ENCODE measurements at regions not wholly inside any gene's neighbourhood (a gene's known extent, or its start where the extent isn't known, plus 50 kb on each side); places are given as distances from the start of the nearest gene placed in this dataset.
"Not testable (repeated sequence)": the region's sequence is repeated elsewhere in the genome, so short reads cannot be mapped to it uniquely, and the experiment has no call there.

DNA sequence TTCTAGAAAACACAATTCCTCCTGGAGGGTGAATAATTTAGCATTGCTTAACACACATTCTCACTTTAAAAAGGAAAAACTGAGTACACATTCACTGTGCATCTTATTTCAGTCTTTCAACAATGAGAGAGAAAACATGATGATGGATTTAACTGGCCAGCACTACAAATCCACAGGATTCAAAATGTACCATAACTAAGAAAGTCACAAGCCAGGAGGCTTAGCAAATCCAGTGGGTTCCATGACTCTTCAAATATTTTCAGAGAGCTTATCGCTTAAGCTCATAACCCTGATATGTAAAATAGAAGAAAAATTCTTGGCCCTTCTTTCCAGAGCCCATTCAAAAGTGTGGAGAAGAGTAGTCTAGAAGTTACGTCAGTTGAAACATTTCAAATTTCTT is 820.3 kb downstream of the LTN1 start:
- WGBS (ENCODE audit: insufficient coverage), result 100% methylated on average over 1 of the region's 2 CpGs

DNA sequence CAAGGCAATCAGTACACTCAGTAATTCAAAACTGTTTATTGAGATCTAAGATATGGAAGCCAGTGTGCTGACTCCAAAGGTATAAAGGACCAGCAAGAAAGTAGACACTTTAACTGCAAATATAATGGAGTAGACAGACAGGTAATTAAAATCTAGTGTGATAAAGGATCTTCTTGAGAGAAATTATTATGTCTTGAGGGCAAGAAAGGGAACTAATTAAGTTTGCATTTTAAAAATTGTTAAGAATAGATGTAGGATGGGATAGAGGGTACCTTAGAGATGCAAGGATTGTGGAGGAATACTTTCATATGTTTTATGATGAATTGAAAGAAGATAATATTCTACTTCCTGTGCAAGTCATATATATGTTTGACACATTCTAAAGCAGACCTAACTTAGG is 825.3 kb downstream of the LTN1 start:
- Histone ChIP-seq H3K4me1 (ENCODE audit: control extremely low read depth in 1 of 4, control insufficient read depth in 4 of 4, insufficient read depth in 4 of 4, low read length in 3 of 4) (no peaks in the 10 kb centered on the region), H3K36me3 (ENCODE audit: control insufficient read depth in 4 of 4, insufficient read depth in 4 of 4, low read length in 3 of 4) (no peaks in the 10 kb centered on the region), H3K27ac (ENCODE audit: insufficient read depth in 1 of 2, low read depth in 1 of 2, low read length in 2 of 2, poor library complexity in 1 of 2, severe bottlenecking in 2 of 2) (no peak overlapping the region), H3K9me3 (ENCODE audit: control extremely low read depth in 1 of 5, control insufficient read depth in 4 of 5, insufficient read depth in 2 of 5, low read depth in 1 of 5, low read length in 4 of 5) (no peaks in the 10 kb centered on the region), H3K27me3 (replicated peaks in 2 of 5; ENCODE audit: control insufficient read depth in 4 of 5, insufficient read depth in 5 of 5, low read length in 4 of 5) (no peaks in the 10 kb centered on the region), H3K4me3 (ENCODE audit: control insufficient read depth in 1 of 7, extremely low read depth in 1 of 7, insufficient read depth in 4 of 7, low read depth in 2 of 7, low read length in 6 of 7) (no peak overlapping the region)
- DNase-seq, result no peak
- ChIA-PET POLR2A (no interaction called here), CTCF (no interaction called here)

More for the DNA sequence above, 820.3 kb downstream of the LTN1 start:
- no peak for DNase-seq
- Histone ChIP-seq H3K9me3 (ENCODE audit: control extremely low read depth in 1 of 5, control insufficient read depth in 4 of 5, insufficient read depth in 2 of 5, low read depth in 1 of 5, low read length in 4 of 5) (no peaks in the 10 kb centered on the region), H3K4me3 (ENCODE audit: control insufficient read depth in 1 of 7, extremely low read depth in 1 of 7, insufficient read depth in 4 of 7, low read depth in 2 of 7, low read length in 6 of 7) (no peak overlapping the region), H3K27ac (ENCODE audit: insufficient read depth in 1 of 2, low read depth in 1 of 2, low read length in 2 of 2, poor library complexity in 1 of 2, severe bottlenecking in 2 of 2) (no peak overlapping the region), H3K36me3 (ENCODE audit: control insufficient read depth in 4 of 4, insufficient read depth in 4 of 4, low read length in 3 of 4) (no peaks in the 10 kb centered on the region), H3K27me3 (replicated peaks in 2 of 5; ENCODE audit: control insufficient read depth in 4 of 5, insufficient read depth in 5 of 5, low read length in 4 of 5) (no peaks in the 10 kb centered on the region), H3K4me1 (ENCODE audit: control extremely low read depth in 1 of 4, control insufficient read depth in 4 of 4, insufficient read depth in 4 of 4, low read length in 3 of 4) (peaks cover 0 to 4% (median 0%) of the 10 kb centered on the region in 4 experiments)
- ChIA-PET POLR2A (no interaction called here), CTCF (no interaction called here)

DNA sequence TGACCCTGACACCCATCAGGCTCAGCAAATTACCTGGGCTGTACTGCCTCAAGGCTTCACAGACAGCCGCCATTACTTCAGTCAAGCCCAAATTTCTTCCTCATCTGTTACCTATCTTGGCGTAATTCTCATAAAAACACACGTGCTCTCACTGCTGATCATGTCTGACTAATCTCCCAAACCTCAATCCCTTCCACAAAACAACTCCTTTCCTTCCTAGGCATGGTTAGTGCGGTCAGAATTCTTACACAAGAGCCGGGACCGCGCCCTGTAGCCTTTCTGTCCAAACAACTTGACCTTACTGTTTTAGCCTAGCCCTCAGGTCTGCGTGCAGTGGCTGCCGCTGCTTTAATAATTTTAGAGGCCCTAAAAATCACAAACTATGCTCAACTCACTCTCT is 828.2 kb downstream of the LTN1 start:
- H3K27ac ChIP-seq (ENCODE audit: insufficient read depth in 1 of 2, low read depth in 1 of 2, low read length in 2 of 2, poor library complexity in 1 of 2, severe bottlenecking in 2 of 2); H3K4me1 ChIP-seq (ENCODE audit: control extremely low read depth in 1 of 4, control insufficient read depth in 4 of 4, insufficient read depth in 4 of 4, low read length in 3 of 4); H3K9me3 ChIP-seq (ENCODE audit: control extremely low read depth in 1 of 5, control insufficient read depth in 4 of 5, insufficient read depth in 2 of 5, low read depth in 1 of 5, low read length in 4 of 5); CTCF ChIA-PET; POLR2A ChIA-PET; H3K27me3 ChIP-seq (replicated peaks in 2 of 5; ENCODE audit: control insufficient read depth in 4 of 5, insufficient read depth in 5 of 5, low read length in 4 of 5); H3K4me3 ChIP-seq (ENCODE audit: control insufficient read depth in 1 of 7, extremely low read depth in 1 of 7, insufficient read depth in 4 of 7, low read depth in 2 of 7, low read length in 6 of 7); DNase-seq; H3K36me3 ChIP-seq (ENCODE audit: control insufficient read depth in 4 of 4, insufficient read depth in 4 of 4, low read length in 3 of 4): not testable (repeated sequence)
- WGBS (ENCODE audit: insufficient coverage), result 96% methylated on average over 5 of the region's 9 CpGs

DNA sequence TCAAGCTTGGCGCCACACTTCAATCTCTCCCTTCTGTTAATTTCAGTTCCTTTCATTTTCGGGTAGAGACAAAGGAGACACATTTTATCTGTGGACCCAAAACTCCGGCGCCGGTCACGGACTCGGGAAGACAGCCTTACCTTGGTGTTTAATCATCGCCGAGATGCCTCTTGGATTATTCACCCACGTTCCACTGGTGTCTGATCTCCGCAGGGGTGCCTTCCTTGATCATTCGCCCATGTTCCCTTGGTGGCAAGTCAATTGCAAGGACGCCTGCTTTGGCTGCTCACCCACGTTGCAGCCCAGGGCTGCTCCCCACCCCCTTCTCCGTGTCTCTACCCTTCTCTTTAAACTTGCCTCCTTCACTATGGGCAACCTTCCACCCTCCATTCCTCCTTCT is 830.6 kb downstream of the LTN1 start:
- 96% methylated on average over 11 of the region's 15 CpGs for WGBS (ENCODE audit: insufficient coverage)
- H3K9me3 ChIP-seq (ENCODE audit: control extremely low read depth in 1 of 5, control insufficient read depth in 4 of 5, insufficient read depth in 2 of 5, low read depth in 1 of 5, low read length in 4 of 5); H3K27me3 ChIP-seq (replicated peaks in 2 of 5; ENCODE audit: control insufficient read depth in 4 of 5, insufficient read depth in 5 of 5, low read length in 4 of 5); H3K27ac ChIP-seq (ENCODE audit: insufficient read depth in 1 of 2, low read depth in 1 of 2, low read length in 2 of 2, poor library complexity in 1 of 2, severe bottlenecking in 2 of 2); H3K4me1 ChIP-seq (ENCODE audit: control extremely low read depth in 1 of 4, control insufficient read depth in 4 of 4, insufficient read depth in 4 of 4, low read length in 3 of 4); DNase-seq; H3K36me3 ChIP-seq (ENCODE audit: control insufficient read depth in 4 of 4, insufficient read depth in 4 of 4, low read length in 3 of 4); POLR2A ChIA-PET; H3K4me3 ChIP-seq (ENCODE audit: control insufficient read depth in 1 of 7, extremely low read depth in 1 of 7, insufficient read depth in 4 of 7, low read depth in 2 of 7, low read length in 6 of 7): not testable (repeated sequence)
- CTCF ChIA-PET, result interaction anchor here (0.6 kb wide), 1 partner anchor 1120 kb away, joined by 3 read pairs; no protein-coding TSS in a partner anchor

DNA sequence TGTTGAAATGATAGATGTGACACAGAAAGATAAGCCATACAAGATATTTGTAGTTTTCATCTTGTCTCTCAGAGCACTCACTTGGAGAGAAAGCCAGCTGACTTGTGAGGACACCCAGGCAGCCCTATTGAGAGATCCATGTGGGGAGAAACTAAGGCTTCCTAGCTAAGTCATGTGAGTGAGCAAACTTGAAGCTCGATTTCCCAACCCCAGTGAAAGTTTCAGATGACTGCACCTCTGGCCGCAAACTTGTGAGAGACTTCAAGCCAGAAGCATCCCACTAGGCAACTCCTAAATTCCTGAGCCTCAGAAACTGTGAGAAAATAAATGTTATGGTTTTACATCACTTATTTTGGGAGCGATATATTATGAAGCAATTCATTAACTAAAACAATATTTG is 832.3 kb downstream of the LTN1 start:
- WGBS (ENCODE audit: insufficient coverage), result no CpG with 5 or more reads among the region's 3 CpGs
- POLR2A ChIA-PET, result interaction anchor here (0.7 kb wide), 1 partner anchor 1755 kb away, joined by 3 read pairs; no protein-coding TSS in a partner anchor
- CTCF ChIA-PET, result no interaction called here
- no peaks in the 10 kb centered on the region for H3K36me3 ChIP-seq (ENCODE audit: control insufficient read depth in 4 of 4, insufficient read depth in 4 of 4, low read length in 3 of 4)
- no peak overlapping the region for H3K27ac ChIP-seq (ENCODE audit: insufficient read depth in 1 of 2, low read depth in 1 of 2, low read length in 2 of 2, poor library complexity in 1 of 2, severe bottlenecking in 2 of 2)
- H3K27me3 ChIP-seq (replicated peaks in 2 of 5; ENCODE audit: control insufficient read depth in 4 of 5, insufficient read depth in 5 of 5, low read length in 4 of 5), result no peaks in the 10 kb centered on the region
- DNase-seq, result no peak
- no peaks in the 10 kb centered on the region for H3K9me3 ChIP-seq (ENCODE audit: control extremely low read depth in 1 of 5, control insufficient read depth in 4 of 5, insufficient read depth in 2 of 5, low read depth in 1 of 5, low read length in 4 of 5)
- H3K4me3 ChIP-seq (ENCODE audit: control insufficient read depth in 1 of 7, extremely low read depth in 1 of 7, insufficient read depth in 4 of 7, low read depth in 2 of 7, low read length in 6 of 7), result no peak overlapping the region
- H3K4me1 ChIP-seq (ENCODE audit: control extremely low read depth in 1 of 4, control insufficient read depth in 4 of 4, insufficient read depth in 4 of 4, low read length in 3 of 4), result no peaks in the 10 kb centered on the region

DNA sequence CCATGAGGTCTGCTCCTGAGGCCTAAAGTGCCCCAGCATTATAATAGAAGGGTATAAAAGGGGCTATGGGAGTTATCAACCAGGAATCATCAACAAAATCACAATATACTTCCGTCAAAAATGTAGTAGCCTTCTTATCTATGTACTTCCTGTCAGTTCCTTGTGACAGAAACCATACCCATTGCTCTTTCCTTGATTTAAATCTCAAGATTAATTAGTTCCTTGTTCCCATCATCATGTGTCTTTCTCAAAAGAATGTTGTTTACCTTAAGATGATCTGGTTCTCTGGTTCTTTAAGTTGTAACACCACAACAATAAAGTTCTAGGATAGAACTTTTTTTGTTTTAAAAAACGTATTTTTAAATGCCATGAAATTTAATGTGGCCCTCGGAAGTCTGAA is 833.3 kb downstream of the LTN1 start:
- POLR2A ChIA-PET, result no interaction called here
- WGBS (ENCODE audit: insufficient coverage), result 40% methylated on average over 1 of the region's 3 CpGs

DNA sequence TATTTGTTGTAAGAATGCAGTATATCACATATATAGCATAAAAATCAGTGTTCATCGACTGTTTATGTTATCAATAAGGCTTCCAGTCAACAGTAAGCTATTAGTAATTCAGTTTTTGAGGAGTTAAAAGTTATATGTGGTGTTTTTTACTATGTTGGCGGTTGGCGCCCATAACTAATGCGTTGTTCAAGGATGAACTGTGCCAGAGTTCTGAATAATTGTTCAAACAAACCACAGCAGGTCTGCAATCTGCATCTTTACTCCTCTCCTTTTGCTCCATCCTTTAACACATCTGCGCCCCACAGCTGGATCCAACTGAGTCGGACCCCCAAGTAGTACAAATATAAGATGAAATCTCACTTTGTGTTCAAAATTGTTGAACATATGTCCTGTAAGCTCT is 836.1 kb downstream of the LTN1 start:
- WGBS (ENCODE audit: insufficient coverage), result no CpG with 5 or more reads among the region's 6 CpGs
- no peaks in the 10 kb centered on the region for H3K4me1 ChIP-seq (ENCODE audit: control extremely low read depth in 1 of 4, control insufficient read depth in 4 of 4, insufficient read depth in 4 of 4, low read length in 3 of 4)
- no peaks in the 10 kb centered on the region for H3K36me3 ChIP-seq (ENCODE audit: control insufficient read depth in 4 of 4, insufficient read depth in 4 of 4, low read length in 3 of 4)
- no peak for DNase-seq
- CTCF ChIA-PET, result no interaction called here
- no peak overlapping the region for H3K4me3 ChIP-seq (ENCODE audit: control insufficient read depth in 1 of 7, extremely low read depth in 1 of 7, insufficient read depth in 4 of 7, low read depth in 2 of 7, low read length in 6 of 7)
- H3K27ac ChIP-seq (ENCODE audit: insufficient read depth in 1 of 2, low read depth in 1 of 2, low read length in 2 of 2, poor library complexity in 1 of 2, severe bottlenecking in 2 of 2), result no peak overlapping the region
- H3K27me3 ChIP-seq (replicated peaks in 2 of 5; ENCODE audit: control insufficient read depth in 4 of 5, insufficient read depth in 5 of 5, low read length in 4 of 5), result no peaks in the 10 kb centered on the region
- POLR2A ChIA-PET, result no interaction called here
- no peaks in the 10 kb centered on the region for H3K9me3 ChIP-seq (ENCODE audit: control extremely low read depth in 1 of 5, control insufficient read depth in 4 of 5, insufficient read depth in 2 of 5, low read depth in 1 of 5, low read length in 4 of 5)

More for the DNA sequence above, 833.3 kb downstream of the LTN1 start:
- H3K27ac ChIP-seq (ENCODE audit: insufficient read depth in 1 of 2, low read depth in 1 of 2, low read length in 2 of 2, poor library complexity in 1 of 2, severe bottlenecking in 2 of 2), result no peak overlapping the region
- H3K27me3 ChIP-seq (replicated peaks in 2 of 5; ENCODE audit: control insufficient read depth in 4 of 5, insufficient read depth in 5 of 5, low read length in 4 of 5), result no peaks in the 10 kb centered on the region
- CTCF ChIA-PET, result no interaction called here
- H3K9me3 ChIP-seq (ENCODE audit: control extremely low read depth in 1 of 5, control insufficient read depth in 4 of 5, insufficient read depth in 2 of 5, low read depth in 1 of 5, low read length in 4 of 5), result no peaks in the 10 kb centered on the region
- H3K4me3 ChIP-seq (ENCODE audit: control insufficient read depth in 1 of 7, extremely low read depth in 1 of 7, insufficient read depth in 4 of 7, low read depth in 2 of 7, low read length in 6 of 7), result no peak overlapping the region
- no peaks in the 10 kb centered on the region for H3K4me1 ChIP-seq (ENCODE audit: control extremely low read depth in 1 of 4, control insufficient read depth in 4 of 4, insufficient read depth in 4 of 4, low read length in 3 of 4)
- no peaks in the 10 kb centered on the region for H3K36me3 ChIP-seq (ENCODE audit: control insufficient read depth in 4 of 4, insufficient read depth in 4 of 4, low read length in 3 of 4)
- no peak for DNase-seq

Data from common myeloid progenitor, CD34-positive (primary cell).